PC-3 (cell line): ENCODE measurements at regions not wholly inside any gene's neighbourhood (a gene's known extent, or its start where the extent isn't known, plus 50 kb on each side); places are given as distances from the start of the nearest gene placed in this dataset.
"Not testable (repeated sequence)": the region's sequence is repeated elsewhere in the genome, so short reads cannot be mapped to it uniquely, and the experiment has no call there.

ENCODE experiments used
- ATAC-seq: fragments of 200-7000 bp; cut with Tn5 transposase; 2 replicates; pipeline ENCODE4 v1.9.1; 2020; ENCODE audit warnings: mild to moderate bottlenecking, moderate library complexity
- BruUV-seq: library from RNA; stranded (reverse); fragments of 400-500 nt; replicated peaks from 2 replicates; lab custom pipeline; 2021; lab: Mats Ljungman, UMichigan
- CTCF ChIA-PET: fragments of 300-600 bp; sonication (Branson Sonifier 250); formaldehyde crosslinking; loops from one replicate; lab custom pipeline; 2022; ENCODE audit warnings: antibody characterized with exemption; lab: Charles Lee
- POLR2A ChIA-PET: fragments of 300-600 bp; sonication (Branson Sonifier 250); formaldehyde crosslinking; loops from one replicate; lab custom pipeline; 2022; ENCODE audit warnings: antibody characterized with exemption; ENCODE audit not compliant: unreplicated experiment; lab: Charles Lee
- DNase-seq: peaks from one replicate; pipeline ENCODE4 v3.0.0-alpha.2; 2015
- H2AFZ ChIP-seq: fragments of 300-600 bp; sonication (generic); 2 replicates; pipeline ENCODE4 v1.6.0; 2016; ENCODE audit warnings: antibody characterized with exemption, low read length
- H3F3A ChIP-seq: fragments of 300-600 bp; sonication (generic); one replicate; pipeline ENCODE4 v1.6.0; 2017; ENCODE audit warnings: antibody characterized with exemption, low read length, control low read depth, mild to moderate bottlenecking; ENCODE audit not compliant: unreplicated experiment
- H3K27ac ChIP-seq: fragments of 300-600 bp; sonication (generic); 2 replicates; pipeline ENCODE4 v1.5.1; 2016; ENCODE audit warnings: mild to moderate bottlenecking, low read length
- H3K27me3 ChIP-seq: fragments of 300-600 bp; sonication (generic); 2 replicates; pipeline ENCODE4 v1.6.1; 2016; ENCODE audit warnings: low read length, mixed read lengths
- H3K36me3 ChIP-seq: fragments of 300-600 bp; sonication (generic); 2 replicates; pipeline ENCODE4 v1.6.1; 2016; ENCODE audit warnings: low read depth, mixed run types, low read length, mixed read lengths
- H3K4me1 ChIP-seq: fragments of 300-600 bp; sonication (generic); 2 replicates; pipeline ENCODE4 v1.5.1; 2016; ENCODE audit warnings: low read length; ENCODE audit not compliant: insufficient read depth
- H3K4me2 ChIP-seq: fragments of 300-600 bp; sonication (generic); 2 replicates; pipeline ENCODE4 v1.6.0; 2016; ENCODE audit warnings: low read length
- H3K4me3 ChIP-seq: fragments of 300-600 bp; sonication (generic); 2 replicates; pipeline ENCODE4 v1.5.1; 2016; ENCODE audit warnings: mild to moderate bottlenecking, low read length, mixed read lengths
- H3K79me2 ChIP-seq: fragments of 300-600 bp; sonication (generic); 2 replicates; pipeline ENCODE4 v1.6.1; 2017; ENCODE audit warnings: low read length, mixed read lengths
- H3K9ac ChIP-seq: fragments of 300-600 bp; sonication (generic); 2 replicates; pipeline ENCODE4 v1.6.0; 2016; ENCODE audit warnings: mild to moderate bottlenecking, low read length
- H3K9me2 ChIP-seq: fragments of 300-600 bp; sonication (generic); replicated peaks from 2 replicates; pipeline ENCODE4 v1.6.1; 2016; ENCODE audit warnings: mixed run types, low read length, mixed read lengths
- H3K9me3 ChIP-seq: fragments of 300-600 bp; sonication (generic); 2 replicates; pipeline ENCODE4 v1.6.1; 2016; ENCODE audit warnings: low read length, mixed read lengths
- H4K20me1 ChIP-seq: fragments of 300-600 bp; sonication (generic); 2 replicates; pipeline ENCODE4 v1.6.1; 2016; ENCODE audit warnings: low read length, mixed read lengths
- EZH2 ChIP-seq: fragments of 300-600 bp; sonication (generic); IDR thresholded peaks from one replicate; pipeline ENCODE4 v1.6.1; 2017; ENCODE audit warnings: antibody characterized with exemption, mild to moderate bottlenecking, low read length; ENCODE audit not compliant: unreplicated experiment
- EZH2phosphoT487 ChIP-seq: fragments of 300-600 bp; sonication (generic); IDR thresholded peaks from 2 replicates; pipeline ENCODE4 v1.6.1; 2018; ENCODE audit warnings: mild to moderate bottlenecking, antibody characterized with exemption, low read length, borderline replicate concordance
- intact Hi-C: fragments of 100-400 bp; cut with micrococcal nuclease; formaldehyde crosslinking; loops from 2 replicates; pipeline ENCODE4 v1.9.0; 2023
- TF ChIP-seq, protein P1 (sequence below): fragments of 300-600 bp; sonication (generic); conservative IDR thresholded peaks from 2 replicates; pipeline ENCODE4 v1.5.1; 2017; ENCODE audit warnings: antibody characterized with exemption, low read depth, mild to moderate bottlenecking, low read length

DNA sequence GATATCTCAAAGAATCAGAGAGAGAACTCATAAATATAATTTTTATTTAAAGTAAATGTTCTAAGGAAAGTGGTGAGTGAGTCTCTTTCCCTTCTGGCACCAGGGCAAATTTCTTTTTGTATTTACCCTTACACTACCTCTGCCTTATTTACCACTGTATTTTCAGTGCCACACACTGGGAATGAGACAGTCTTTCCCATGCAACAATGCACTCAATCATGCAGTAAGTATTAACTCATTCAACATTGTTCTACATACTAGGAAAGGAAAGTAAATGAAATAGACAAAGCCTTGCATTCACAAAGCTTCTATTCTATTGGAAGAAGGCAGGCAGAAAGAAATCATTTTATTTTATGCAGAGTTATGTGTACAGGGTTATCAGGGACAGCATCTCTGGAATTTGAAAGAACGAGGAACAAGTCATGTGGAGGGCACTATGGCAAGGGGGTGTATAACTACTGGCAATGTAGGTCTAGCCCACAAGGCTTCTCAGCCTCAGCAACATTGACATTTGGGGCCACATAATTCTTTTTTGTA, 129.8 kb upstream of the PRDX6 start:
- no peaks in the 10 kb centered on the region for H3K36me3 ChIP-seq
- no peaks in the 10 kb centered on the region for H3F3A ChIP-seq
- ChIA-PET CTCF (no interaction called here), POLR2A (no interaction called here)
- no peak overlapping the region for H3K4me2 ChIP-seq
- no peaks in the 10 kb centered on the region for H3K79me2 ChIP-seq
- H2AFZ ChIP-seq: no peak overlapping the region
- DNase-seq (no peak), ATAC-seq (no peak)
- H4K20me1 ChIP-seq: no peaks in the 10 kb centered on the region
- no peak overlapping the region for H3K9ac ChIP-seq
- no TSS peak for BruUV-seq
- intact Hi-C loops: no loop called here
- H3K27me3 ChIP-seq: no peaks in the 10 kb centered on the region
- no peak overlapping the region for H3K4me3 ChIP-seq
- H3K9me3 ChIP-seq: peaks cover 9% of the 10 kb centered on the region
- H3K27ac ChIP-seq: no peak overlapping the region
- no peaks in the 10 kb centered on the region for H3K9me2 ChIP-seq
- H3K4me1 ChIP-seq: no peaks in the 10 kb centered on the region
- TF ChIP-seq EZH2 (no peak), EZH2phosphoT487 (no peak)
- TF ChIP-seq, protein P1, sequence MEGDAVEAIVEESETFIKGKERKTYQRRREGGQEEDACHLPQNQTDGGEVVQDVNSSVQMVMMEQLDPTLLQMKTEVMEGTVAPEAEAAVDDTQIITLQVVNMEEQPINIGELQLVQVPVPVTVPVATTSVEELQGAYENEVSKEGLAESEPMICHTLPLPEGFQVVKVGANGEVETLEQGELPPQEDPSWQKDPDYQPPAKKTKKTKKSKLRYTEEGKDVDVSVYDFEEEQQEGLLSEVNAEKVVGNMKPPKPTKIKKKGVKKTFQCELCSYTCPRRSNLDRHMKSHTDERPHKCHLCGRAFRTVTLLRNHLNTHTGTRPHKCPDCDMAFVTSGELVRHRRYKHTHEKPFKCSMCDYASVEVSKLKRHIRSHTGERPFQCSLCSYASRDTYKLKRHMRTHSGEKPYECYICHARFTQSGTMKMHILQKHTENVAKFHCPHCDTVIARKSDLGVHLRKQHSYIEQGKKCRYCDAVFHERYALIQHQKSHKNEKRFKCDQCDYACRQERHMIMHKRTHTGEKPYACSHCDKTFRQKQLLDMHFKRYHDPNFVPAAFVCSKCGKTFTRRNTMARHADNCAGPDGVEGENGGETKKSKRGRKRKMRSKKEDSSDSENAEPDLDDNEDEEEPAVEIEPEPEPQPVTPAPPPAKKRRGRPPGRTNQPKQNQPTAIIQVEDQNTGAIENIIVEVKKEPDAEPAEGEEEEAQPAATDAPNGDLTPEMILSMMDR: no peak

DNA sequence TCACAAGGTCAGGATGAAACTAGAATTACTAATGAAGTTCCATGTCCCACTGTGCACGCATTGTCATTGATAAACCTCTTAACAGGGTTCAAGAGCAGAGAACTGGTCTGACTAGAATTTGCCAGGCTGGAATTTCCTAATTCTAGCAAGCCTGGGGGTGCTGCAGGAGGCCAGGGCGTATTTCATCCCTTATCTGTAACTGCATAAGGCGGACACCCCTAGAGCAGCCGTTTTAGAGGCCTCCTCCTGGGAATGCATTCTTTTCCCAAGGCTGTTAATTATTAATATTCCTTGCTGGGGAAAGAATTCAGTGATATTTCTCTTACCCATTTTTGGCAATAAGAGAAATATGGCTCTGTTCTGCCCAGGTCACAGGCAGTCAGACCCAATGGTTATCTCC, 124.5 kb upstream of the PRDX6 start:
- DNase-seq, H3K9ac ChIP-seq, H3K4me1 ChIP-seq, H3K4me3 ChIP-seq, H3K36me3 ChIP-seq, intact Hi-C loops, H3K27me3 ChIP-seq, H4K20me1 ChIP-seq, BruUV-seq, H3F3A ChIP-seq, H3K27ac ChIP-seq, ATAC-seq, H3K4me2 ChIP-seq, H2AFZ ChIP-seq, CTCF ChIA-PET, POLR2A ChIA-PET, H3K9me2 ChIP-seq, H3K79me2 ChIP-seq: not testable (repeated sequence)
- H3K9me3 ChIP-seq: peaks cover 22% of the 10 kb centered on the region

DNA sequence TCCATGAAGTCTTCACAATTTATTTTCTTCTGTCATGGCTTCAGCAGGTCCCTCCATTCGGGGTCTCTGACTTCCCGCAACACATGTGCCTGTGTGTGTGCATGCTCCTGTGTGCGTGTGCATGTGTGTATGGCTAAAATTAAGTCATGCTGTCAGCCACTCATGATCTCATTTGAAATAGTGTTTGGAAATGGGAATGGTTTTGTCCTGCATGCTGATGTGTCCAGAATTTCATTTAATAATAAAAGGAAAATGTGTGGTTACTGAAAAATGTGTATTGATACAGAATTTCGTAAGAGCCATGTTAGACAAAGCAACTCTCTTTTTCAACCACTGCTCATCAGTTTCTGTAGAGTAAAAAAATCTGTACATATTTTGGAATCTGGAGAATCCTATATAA, 123.8 kb upstream of the PRDX6 start:
- TF ChIP-seq EZH2phosphoT487: no peak
- Histone ChIP-seq H3K4me3 (no peak overlapping the region), H3K27ac (no peak overlapping the region), H3K9ac (no peak overlapping the region), H3F3A (no peaks in the 10 kb centered on the region), H3K27me3 (no peaks in the 10 kb centered on the region), H3K36me3 (no peaks in the 10 kb centered on the region; the same call in 1 of the 2 replicates), H3K4me2 (no peak overlapping the region), H3K9me3 (peaks cover 22% of the 10 kb centered on the region), H3K4me1 (no peaks in the 10 kb centered on the region), H3K9me2 (no peaks in the 10 kb centered on the region), H2AFZ (no peak overlapping the region), H4K20me1 (no peaks in the 10 kb centered on the region), H3K79me2 (no peaks in the 10 kb centered on the region)
- intact Hi-C loops: no loop called here
- ATAC-seq (no peak), DNase-seq (no peak)
- BruUV-seq: no TSS peak
- CTCF ChIA-PET: no interaction called here
- POLR2A ChIA-PET: no interaction called here

DNA sequence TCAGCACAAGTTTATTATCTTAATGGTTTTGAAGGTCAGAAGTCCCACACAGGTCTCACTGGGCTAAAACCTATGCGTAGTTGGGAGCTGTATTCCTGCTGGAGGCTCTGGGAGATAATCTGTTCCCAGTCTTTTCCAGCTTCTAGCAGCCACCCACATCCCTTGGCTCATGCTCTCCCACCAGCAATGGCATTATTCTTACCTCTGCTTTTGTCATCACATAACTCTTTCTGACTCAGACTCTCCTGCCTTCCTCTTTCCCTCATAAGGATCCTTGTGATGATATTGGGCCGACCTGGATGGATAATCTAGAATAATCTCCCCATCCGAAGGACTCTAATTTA, 122.2 kb upstream of the PRDX6 start:
- Histone ChIP-seq H3F3A (no peaks in the 10 kb centered on the region), H3K9me3 (peaks cover 22% of the 10 kb centered on the region), H3K27me3 (no peaks in the 10 kb centered on the region), H4K20me1 (no peaks in the 10 kb centered on the region), H3K9me2 (no peaks in the 10 kb centered on the region), H3K27ac (no peak overlapping the region), H3K36me3 (no peaks in the 10 kb centered on the region; the same call in 1 of the 2 replicates), H3K4me3 (no peak overlapping the region), H3K4me1 (no peaks in the 10 kb centered on the region), H3K79me2 (no peaks in the 10 kb centered on the region), H2AFZ (no peak overlapping the region), H3K9ac (no peak overlapping the region), H3K4me2 (no peak overlapping the region)
- DNase-seq: no peak
- ATAC-seq: no peak
- no TSS peak for BruUV-seq
- intact Hi-C loops: no loop called here
- TF ChIP-seq, protein P1: no peak
- no peak for TF ChIP-seq EZH2phosphoT487
- TF ChIP-seq EZH2: no peak
- CTCF ChIA-PET: no interaction called here
- POLR2A ChIA-PET: no interaction called here
